ENCODE measurements at regions not wholly inside any gene's neighbourhood (a gene's known extent, or its start where the extent isn't known, plus 50 kb on each side); places are given as distances from the start of the nearest gene placed in this dataset.
"Not testable (repeated sequence)": the region's sequence is repeated elsewhere in the genome, so short reads cannot be mapped to it uniquely, and the experiment has no call there.

DNA sequence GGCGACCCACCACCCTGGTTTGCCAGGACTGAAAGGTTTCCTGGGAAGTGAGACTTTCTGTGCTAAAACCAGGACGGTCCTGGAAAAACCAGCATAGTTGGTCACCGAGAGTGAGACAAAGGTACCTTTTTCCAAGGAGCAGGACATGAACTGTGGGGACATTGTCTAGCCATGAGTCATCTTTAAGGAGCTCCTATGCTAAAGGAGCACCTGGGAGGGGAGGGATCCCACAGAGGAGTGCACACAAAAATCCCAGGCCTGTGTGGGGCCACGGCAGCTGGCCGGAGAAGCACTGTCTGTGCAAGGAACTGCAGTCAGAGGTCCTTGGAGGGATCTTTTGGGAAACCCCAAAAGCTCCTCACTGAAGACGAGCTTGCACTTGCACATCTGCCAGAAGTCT, 109.1 kb upstream of the PLEKHG1 start:
- Mint-ChIP-seq H3K27me3 (peaks cover 7% of the 10 kb centered on the region), H3K4me3 (no peak overlapping the region), H3K9me3 (peaks cover 5% of the 10 kb centered on the region), H3K4me1 (peaks cover 7% of the 10 kb centered on the region), H3K36me3 (peaks cover 2% of the 10 kb centered on the region), H3K27ac (no peak overlapping the region)
- no peak for ATAC-seq (ENCODE audit: low read depth)
- DNase-seq (ENCODE audit: low spot score in 2 of 2), result no peak

DNA sequence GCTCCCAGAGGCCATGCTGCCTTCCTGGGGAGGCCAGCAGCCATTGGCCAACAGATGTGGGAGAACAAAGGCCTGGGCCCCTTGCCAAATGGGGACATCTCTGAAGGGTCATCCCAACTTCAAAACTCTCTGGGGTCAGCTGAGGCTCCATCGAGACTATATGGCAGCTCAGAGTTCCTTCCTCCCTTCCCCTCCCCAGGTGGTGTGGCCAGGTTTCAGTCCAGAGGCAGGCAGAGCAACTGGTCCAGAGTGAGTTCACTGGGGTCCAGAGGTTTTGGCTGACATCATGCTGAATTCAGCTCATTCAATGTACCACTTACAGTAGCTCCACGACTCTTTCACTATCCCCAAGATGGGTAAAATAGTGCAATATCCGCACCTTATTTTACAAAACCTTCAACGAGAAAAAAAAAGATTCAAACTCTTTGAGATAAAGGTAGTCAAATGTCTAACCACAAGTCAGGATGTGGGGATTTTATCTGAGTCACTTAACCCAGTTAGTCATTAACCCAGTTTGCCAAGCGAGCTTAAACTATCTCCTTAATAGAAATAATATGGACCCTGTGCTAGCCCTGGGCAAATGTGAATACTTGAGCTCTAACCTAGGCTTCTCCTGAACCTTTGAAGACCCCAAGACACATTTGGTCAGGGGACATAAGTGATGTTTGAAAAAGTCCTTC, 108.4 kb upstream of the PLEKHG1 start:
- Mint-ChIP-seq H3K27ac (no peak overlapping the region), H3K27me3 (peaks cover 7% of the 10 kb centered on the region), H3K4me1 (peaks cover 7% of the 10 kb centered on the region), H3K4me3 (no peak overlapping the region), H3K36me3 (peaks cover 2% of the 10 kb centered on the region), H3K9me3 (peaks cover 5% of the 10 kb centered on the region)
- DNase-seq (ENCODE audit: low spot score in 2 of 2), result no peak
- peak; percentile 60 for ATAC-seq (ENCODE audit: low read depth)

DNA sequence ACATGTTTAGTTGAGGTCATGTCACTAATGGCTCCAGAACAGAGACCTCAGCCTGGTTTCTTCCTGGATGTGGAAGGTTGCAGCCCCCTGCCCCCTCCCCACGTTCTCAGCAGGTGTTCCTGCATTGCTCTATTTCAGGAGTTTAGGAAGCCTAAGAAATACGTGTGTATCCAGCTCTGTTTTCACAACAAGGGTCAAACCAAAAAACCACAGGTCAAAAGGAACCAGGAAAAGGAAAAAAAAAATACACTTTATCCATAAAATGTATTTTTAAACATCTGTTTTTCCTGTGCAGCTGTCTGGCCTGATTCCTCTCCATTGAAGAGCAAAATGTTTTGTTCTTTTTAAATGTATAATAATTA, 107.9 kb upstream of the PLEKHG1 start:
- Mint-ChIP-seq H3K27me3 (peaks cover 7% of the 10 kb centered on the region), H3K4me3 (no peak overlapping the region), H3K9me3 (peaks cover 5% of the 10 kb centered on the region), H3K4me1 (peaks cover 7% of the 10 kb centered on the region), H3K36me3 (peaks cover 2% of the 10 kb centered on the region), H3K27ac (no peak overlapping the region)
- no peak for ATAC-seq (ENCODE audit: low read depth)
- no peak for DNase-seq (ENCODE audit: low spot score in 2 of 2)

DNA sequence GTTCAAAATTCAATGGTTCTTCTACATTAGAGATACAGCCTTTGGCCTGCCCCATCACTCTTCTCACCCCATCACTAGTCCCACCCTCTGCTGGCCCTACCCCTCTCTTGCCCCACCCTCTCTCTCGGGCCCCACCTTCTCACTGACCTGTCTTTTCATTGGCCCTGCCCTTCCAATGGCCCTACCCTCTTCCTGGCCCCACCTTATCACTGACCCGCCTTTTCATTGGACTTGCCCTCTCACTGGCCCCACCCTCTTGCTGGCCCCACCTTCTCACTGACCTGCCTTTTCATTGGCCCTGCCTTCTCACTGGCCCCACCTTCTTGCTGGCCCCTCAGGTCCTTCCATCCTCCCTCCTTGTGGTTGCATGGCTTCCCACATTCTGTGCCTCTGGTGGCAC, 107.2 kb upstream of the PLEKHG1 start:
- DNase-seq (ENCODE audit: low spot score in 2 of 2) (no peak), ATAC-seq (ENCODE audit: low read depth) (no peak)
- Mint-ChIP-seq H3K4me1 (peaks cover 7% of the 10 kb centered on the region), H3K27me3 (peaks cover 7% of the 10 kb centered on the region), H3K27ac (peak overlapping the region; percentile 29), H3K36me3 (peaks cover 2% of the 10 kb centered on the region), H3K9me3 (peaks cover 5% of the 10 kb centered on the region), H3K4me3 (no peak overlapping the region)

DNA sequence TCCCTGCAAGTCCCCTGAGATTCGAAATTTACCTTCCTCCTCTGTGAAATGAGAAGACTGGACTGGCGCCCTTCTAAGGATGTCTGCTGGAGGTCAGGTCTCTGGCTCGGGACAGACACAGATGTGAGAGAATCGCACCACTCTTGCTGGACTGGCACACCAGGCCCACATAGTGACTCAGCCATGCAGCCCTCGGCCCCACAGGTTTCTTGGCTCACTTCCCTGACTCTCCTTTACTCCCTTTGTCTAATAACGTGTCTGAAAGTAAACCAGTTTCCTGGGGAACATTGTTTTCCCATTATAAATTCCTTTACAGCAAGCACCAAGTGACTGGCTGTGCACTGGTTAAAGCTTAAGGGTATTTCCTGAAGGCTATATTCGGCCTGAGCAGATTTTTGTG, 106.7 kb upstream of the PLEKHG1 start:
- Mint-ChIP-seq H3K27ac (peak overlapping the region; percentile 29), H3K4me1 (peaks cover 7% of the 10 kb centered on the region), H3K36me3 (peaks cover 2% of the 10 kb centered on the region), H3K4me3 (no peak overlapping the region), H3K27me3 (peaks cover 7% of the 10 kb centered on the region), H3K9me3 (peaks cover 5% of the 10 kb centered on the region)
- ATAC-seq (ENCODE audit: low read depth), result no peak
- DNase-seq (ENCODE audit: low spot score in 2 of 2), result no peak

DNA sequence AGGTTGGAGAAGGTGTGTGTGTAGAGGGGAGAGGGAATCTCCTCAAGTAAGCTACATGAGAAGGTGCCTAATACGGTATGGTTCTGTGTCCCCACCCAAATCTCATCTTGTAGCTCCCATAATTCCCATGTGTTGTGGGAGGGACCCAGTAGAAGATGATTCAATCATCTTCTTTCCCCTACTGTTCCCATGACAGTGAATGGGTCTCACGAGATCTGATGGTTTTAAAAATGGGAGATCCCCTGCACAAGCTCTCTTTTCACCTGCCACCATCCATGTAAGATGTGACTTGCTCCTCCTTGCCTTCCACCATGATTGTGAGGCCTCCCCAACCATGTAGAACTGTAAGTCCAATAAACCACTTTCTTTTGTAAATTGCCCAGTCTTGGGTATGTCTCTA, 106.1 kb upstream of the PLEKHG1 start:
- not testable (repeated sequence) for H3K36me3 Mint-ChIP-seq; H3K27ac Mint-ChIP-seq; H3K4me3 Mint-ChIP-seq; H3K27me3 Mint-ChIP-seq; H3K4me1 Mint-ChIP-seq; H3K9me3 Mint-ChIP-seq; DNase-seq (ENCODE audit: low spot score in 2 of 2); ATAC-seq (ENCODE audit: low read depth)

DNA sequence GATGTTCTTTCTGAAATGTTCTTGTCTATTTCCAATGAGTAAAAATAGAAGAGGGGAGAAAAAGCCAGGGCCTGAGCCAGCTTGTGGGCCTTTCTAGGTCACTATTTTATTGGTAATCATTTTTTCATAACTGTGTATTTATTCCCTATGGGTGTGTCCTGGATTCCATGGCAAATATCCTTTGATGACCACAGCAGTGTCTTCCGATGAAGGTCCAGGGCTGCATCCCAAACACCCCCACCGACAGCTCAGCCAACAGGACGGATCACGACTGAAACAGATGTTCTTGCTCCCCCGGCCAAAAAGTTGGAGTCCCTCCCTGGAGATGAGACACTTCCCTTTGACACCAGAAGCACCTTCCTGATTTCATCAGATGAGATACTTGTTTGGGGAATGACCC, 105.4 kb upstream of the PLEKHG1 start:
- Mint-ChIP-seq H3K27me3 (peaks cover 9% of the 10 kb centered on the region), H3K4me1 (peaks cover 7% of the 10 kb centered on the region), H3K4me3 (no peak overlapping the region), H3K27ac (no peak overlapping the region), H3K9me3 (peaks cover 5% of the 10 kb centered on the region), H3K36me3 (peaks cover 2% of the 10 kb centered on the region)
- ATAC-seq (ENCODE audit: low read depth), result no peak
- DNase-seq (ENCODE audit: low spot score in 2 of 2), result no peak

DNA sequence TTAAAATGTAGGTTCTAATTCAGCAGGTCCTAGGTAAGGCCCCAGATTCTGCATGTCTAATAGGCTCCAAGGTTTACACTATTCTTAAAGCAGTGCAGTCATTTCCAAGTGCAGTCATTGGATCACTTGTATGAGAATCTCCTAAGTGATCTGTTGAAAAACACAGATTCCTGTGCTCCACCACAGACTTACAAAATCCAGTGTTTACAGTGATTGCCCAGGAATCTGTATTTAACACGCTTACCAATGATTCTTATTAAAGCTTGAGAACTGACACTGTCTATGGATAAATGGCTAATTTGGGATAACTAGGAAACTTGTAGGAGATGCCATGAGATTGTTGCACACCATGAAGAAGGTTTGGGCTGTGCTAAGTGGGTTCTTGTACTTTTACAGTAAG, 104.6 kb upstream of the PLEKHG1 start:
- DNase-seq (ENCODE audit: low spot score in 2 of 2) (no peak), ATAC-seq (ENCODE audit: low read depth) (no peak)
- peaks cover 9% of the 10 kb centered on the region for H3K27me3 Mint-ChIP-seq
- H3K4me3 Mint-ChIP-seq, result no peak overlapping the region
- H3K9me3 Mint-ChIP-seq, result peaks cover 5% of the 10 kb centered on the region
- no peak overlapping the region for H3K27ac Mint-ChIP-seq
- peaks cover 2% of the 10 kb centered on the region for H3K36me3 Mint-ChIP-seq
- H3K4me1 Mint-ChIP-seq, result peaks cover 7% of the 10 kb centered on the region

DNA sequence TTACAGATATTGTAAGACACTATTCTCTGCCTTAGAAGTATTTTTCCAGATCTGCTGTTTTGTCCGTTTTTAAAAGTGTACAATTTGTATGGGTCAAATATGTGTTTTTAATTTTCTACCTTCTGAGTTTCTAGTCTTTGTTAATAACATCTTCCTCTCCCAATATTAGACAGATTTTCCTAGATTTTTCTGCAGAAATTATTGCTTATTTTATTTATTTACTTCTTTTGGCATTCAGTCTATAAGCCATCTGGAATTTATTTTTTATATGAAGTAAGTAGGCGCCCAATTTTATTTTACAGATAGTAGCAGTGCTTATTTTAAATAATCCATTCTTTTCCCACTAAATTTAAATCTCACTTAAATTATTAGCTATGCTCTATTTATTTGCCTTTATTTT, 103.1 kb upstream of the PLEKHG1 start:
- no peak for ATAC-seq (ENCODE audit: low read depth)
- Mint-ChIP-seq H3K4me1 (peaks cover 3% of the 10 kb centered on the region), H3K9me3 (peaks cover 5% of the 10 kb centered on the region), H3K27me3 (peaks cover 9% of the 10 kb centered on the region), H3K36me3 (peaks cover 4% of the 10 kb centered on the region), H3K4me3 (no peak overlapping the region), H3K27ac (no peak overlapping the region)
- DNase-seq (ENCODE audit: low spot score in 2 of 2), result no peak

DNA sequence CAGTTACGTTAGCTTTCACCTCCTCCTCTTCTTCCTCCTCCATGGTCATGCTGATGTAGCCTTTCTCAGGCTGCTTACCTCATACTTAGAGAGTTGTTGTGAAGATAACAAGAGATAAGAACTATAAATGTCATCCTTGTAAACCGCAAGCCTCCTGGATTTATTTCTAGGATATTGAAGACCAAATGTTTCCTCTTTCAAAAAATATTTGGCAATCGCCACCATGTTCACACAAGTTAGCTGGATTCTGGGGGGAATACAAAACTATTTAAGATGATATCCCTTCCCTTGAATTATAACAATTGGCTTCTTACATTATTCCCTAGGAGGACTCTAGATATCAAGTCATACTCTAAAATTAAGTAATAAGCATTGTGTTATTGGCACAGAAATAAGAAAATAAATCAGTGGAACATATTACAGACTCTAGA, 99.8 kb upstream of the PLEKHG1 start:
- ATAC-seq (ENCODE audit: low read depth) (no peak), DNase-seq (ENCODE audit: low spot score in 2 of 2) (no peak)
- H3K27me3 Mint-ChIP-seq, result peaks cover 4% of the 10 kb centered on the region
- H3K4me3 Mint-ChIP-seq, result no peak overlapping the region
- H3K4me1 Mint-ChIP-seq, result peaks cover 3% of the 10 kb centered on the region
- H3K9me3 Mint-ChIP-seq, result no peaks in the 10 kb centered on the region
- H3K27ac Mint-ChIP-seq, result no peak overlapping the region
- peaks cover 4% of the 10 kb centered on the region for H3K36me3 Mint-ChIP-seq

DNA sequence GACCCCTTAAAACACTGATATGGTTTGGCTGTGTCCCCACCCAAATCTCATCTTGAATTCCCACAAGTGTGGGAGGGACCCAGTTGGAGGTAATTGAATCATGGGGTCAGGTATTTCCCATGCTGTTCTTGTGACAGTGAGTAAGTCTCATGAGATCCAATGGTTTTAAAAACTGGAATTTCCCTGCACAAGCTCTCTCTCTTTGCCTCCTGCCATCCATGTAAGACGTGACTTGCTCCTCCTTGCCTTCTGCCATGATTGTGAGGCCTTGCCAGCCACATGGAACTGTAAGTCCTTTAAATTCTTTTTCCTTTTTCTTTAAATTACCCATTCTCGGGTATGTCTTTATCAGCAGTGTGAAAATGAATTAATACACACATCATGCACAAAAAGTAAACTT, 99.1 kb upstream of the PLEKHG1 start:
- H3K9me3 Mint-ChIP-seq; ATAC-seq (ENCODE audit: low read depth); DNase-seq (ENCODE audit: low spot score in 2 of 2); H3K27me3 Mint-ChIP-seq; H3K27ac Mint-ChIP-seq; H3K36me3 Mint-ChIP-seq; H3K4me1 Mint-ChIP-seq; H3K4me3 Mint-ChIP-seq: not testable (repeated sequence)

DNA sequence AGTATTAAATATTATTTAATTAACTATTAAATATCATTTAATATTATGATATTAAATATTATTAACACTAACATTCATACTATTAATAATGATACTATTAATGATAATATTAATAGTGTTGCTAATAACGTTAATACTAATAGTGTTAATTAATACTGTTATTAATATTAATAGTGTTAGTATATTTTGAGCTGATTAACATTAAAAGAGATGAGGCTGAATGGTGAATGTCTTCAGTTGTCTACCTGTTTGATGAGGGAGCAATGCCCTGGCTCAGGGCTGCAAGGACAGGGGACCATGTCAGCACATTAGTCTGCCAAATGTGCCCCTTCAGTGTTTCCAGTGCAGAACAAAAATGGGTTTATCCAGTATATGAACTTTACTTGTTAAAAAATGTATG, 96.6 kb upstream of the PLEKHG1 start:
- Mint-ChIP-seq H3K4me3 (no peak overlapping the region), H3K4me1 (peaks cover 3% of the 10 kb centered on the region), H3K27me3 (peaks cover 8% of the 10 kb centered on the region), H3K36me3 (peaks cover 4% of the 10 kb centered on the region), H3K27ac (no peak overlapping the region), H3K9me3 (no peaks in the 10 kb centered on the region)
- DNase-seq (ENCODE audit: low spot score in 2 of 2) (no peak), ATAC-seq (ENCODE audit: low read depth) (no peak)

DNA sequence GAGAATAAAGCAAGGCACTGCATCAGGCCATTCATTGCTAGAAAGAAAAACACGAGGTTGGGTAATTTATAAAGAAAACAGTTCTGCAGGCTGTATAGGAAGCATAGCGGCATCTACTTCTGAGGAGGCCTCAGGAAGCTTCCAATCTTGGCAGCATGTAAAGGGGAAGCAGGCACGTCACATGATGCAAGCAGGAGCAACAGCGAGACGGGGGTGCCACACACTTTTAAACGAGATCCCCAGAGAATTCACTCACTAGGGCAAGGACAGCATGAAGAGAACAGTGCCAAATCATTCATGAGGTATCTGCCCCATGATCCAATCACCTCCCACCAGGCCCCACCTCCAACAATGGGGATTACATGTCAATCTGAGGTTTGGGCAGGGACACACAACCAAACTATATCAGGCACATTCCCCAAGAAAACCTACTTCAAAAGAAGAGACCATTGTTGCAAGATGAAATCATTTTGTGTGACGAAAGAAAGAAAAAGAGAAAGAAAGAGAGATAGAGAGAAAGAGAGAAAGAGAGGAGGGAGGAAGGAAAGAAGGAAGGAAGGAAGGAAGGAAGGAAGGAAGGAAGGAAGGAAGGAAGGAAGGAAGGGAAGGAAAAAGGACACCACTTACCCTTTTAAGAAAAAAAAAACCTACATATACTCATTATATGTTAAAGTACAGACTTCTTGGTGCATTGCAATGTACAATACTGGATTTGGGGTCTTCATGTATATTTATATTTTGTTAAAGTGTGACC, 95.9 kb upstream of the PLEKHG1 start:
- H3K36me3 Mint-ChIP-seq, result peaks cover 4% of the 10 kb centered on the region
- DNase-seq (ENCODE audit: low spot score in 2 of 2) (no peak), ATAC-seq (ENCODE audit: low read depth) (peak; percentile 39)
- H3K4me1 Mint-ChIP-seq, result peaks cover 3% of the 10 kb centered on the region
- H3K27ac Mint-ChIP-seq, result no peak overlapping the region
- no peaks in the 10 kb centered on the region for H3K9me3 Mint-ChIP-seq
- peaks cover 6% of the 10 kb centered on the region for H3K27me3 Mint-ChIP-seq
- H3K4me3 Mint-ChIP-seq, result no peak overlapping the region

DNA sequence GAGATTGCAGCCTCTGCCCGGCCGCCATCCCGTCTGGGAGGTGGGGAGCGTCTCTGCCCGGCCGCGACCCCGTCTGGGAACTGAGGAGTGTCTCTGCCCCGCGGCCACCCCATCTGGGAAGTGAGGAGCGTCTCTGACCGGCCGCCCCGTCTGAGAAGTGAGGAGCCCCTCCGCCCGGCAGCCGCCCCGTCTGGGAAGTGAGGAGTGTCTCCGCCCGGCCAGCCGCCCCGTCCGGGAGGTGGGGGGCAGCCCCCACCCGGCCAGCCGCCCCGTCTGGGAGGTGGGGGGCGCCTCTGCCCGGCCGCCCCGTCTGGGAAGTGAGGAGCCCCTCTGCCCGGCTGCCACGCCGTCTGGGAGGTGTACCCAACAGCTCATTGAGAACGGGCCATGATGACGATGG, 92.3 kb upstream of the PLEKHG1 start:
- not testable (repeated sequence) for H3K4me1 Mint-ChIP-seq; H3K27me3 Mint-ChIP-seq; H3K27ac Mint-ChIP-seq; DNase-seq (ENCODE audit: low spot score in 2 of 2); ATAC-seq (ENCODE audit: low read depth); H3K36me3 Mint-ChIP-seq; H3K9me3 Mint-ChIP-seq; H3K4me3 Mint-ChIP-seq

DNA sequence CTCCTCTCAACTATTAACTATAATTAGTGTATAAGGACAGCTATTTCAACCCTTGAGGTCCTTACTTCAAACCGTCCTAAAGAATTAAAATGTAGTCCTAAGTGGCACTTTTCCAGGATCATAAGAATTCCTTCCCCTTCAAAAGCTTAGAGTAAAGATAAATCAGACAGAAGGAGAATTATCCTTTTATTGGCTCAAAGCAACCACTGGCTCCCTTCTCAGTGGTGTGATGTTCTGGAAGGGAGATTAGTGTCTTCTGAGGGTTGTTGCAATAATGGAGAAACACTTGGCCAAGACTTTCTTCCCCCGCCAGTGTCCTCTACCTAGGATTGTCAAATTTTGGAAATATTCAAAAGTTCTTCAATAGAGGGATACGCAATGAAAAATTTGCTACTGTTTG, 89.1 kb upstream of the PLEKHG1 start:
- Mint-ChIP-seq H3K27ac (no peak overlapping the region), H3K9me3 (no peaks in the 10 kb centered on the region), H3K4me1 (no peaks in the 10 kb centered on the region), H3K4me3 (no peak overlapping the region), H3K27me3 (peaks cover 6% of the 10 kb centered on the region), H3K36me3 (no peaks in the 10 kb centered on the region)
- DNase-seq (ENCODE audit: low spot score in 2 of 2) (no peak), ATAC-seq (ENCODE audit: low read depth) (no peak)

Measured in memory B cell (primary cell).